RKO (cell line): ENCODE measurements at regions not wholly inside any gene's neighbourhood (a gene's known extent, or its start where the extent isn't known, plus 50 kb on each side); places are given as distances from the start of the nearest gene placed in this dataset.
A peak's percentile ranks its signal among the peaks of the same experiment; 100 is the strongest.

Experiments
- DNase-seq: peaks from one replicate; pipeline ENCODE4 v3.0.0-alpha.2; 2016; ENCODE audit warnings: low spot score

- DNase-seq = no peak
Measured at GRCh38 chr4:79082997-79083396, 143.8 kb upstream of the PAQR3 start.

GRCh38 chr4:79081973-79082372 is 142.7 kb upstream of the PAQR3 start:
- DNase-seq = no peak

DNA sequence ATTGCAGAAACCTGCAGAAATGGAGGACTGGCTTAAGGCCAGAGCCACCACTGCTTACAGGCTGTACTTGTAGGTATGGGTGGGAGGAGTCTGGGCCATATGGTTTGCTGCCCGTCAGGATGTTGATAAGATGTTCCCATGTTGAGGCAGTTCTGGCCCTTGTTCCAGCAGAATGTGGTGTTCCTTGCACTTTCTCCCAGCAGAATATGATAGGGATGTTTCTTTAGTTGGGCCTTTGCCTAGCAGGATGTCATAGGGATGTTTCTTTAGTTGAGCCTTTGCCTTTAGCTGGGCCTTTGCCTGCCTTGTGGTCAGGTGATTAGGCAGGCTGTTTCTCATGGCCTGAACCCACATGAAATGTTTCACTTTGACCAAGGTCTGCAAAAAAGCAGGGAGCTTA is 139.1 kb upstream of the PAQR3 start:
- DNase-seq = no peak

- DNase-seq = no peak
Measured at GRCh38 chr4:79074040-79074439, 134.8 kb upstream of the PAQR3 start.

- no peak for DNase-seq
Measured at GRCh38 chr4:79073471-79073870, 134.2 kb upstream of the PAQR3 start.

GRCh38 chr4:79065262-79065661 is 126.0 kb upstream of the PAQR3 start:
- no peak for DNase-seq

DNA sequence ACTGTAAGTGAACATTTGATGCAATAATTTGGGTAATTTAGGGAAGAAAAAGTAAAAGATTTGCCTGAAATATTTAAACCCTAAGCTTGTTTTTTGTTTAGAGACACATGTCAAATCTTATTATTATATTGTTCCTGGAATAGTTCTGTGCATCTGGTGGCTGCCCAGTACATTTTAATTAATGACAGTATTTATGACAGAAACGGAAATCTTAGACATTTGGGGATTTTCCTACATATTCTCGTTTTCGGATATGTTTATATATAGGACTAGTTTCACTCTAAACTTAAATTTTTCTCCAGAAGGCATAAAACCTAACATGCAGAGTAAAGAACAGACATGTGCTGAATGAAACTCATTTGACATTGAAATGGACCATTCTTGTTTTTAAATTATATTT is 125.6 kb upstream of the PAQR3 start:
- no peak for DNase-seq

DNA sequence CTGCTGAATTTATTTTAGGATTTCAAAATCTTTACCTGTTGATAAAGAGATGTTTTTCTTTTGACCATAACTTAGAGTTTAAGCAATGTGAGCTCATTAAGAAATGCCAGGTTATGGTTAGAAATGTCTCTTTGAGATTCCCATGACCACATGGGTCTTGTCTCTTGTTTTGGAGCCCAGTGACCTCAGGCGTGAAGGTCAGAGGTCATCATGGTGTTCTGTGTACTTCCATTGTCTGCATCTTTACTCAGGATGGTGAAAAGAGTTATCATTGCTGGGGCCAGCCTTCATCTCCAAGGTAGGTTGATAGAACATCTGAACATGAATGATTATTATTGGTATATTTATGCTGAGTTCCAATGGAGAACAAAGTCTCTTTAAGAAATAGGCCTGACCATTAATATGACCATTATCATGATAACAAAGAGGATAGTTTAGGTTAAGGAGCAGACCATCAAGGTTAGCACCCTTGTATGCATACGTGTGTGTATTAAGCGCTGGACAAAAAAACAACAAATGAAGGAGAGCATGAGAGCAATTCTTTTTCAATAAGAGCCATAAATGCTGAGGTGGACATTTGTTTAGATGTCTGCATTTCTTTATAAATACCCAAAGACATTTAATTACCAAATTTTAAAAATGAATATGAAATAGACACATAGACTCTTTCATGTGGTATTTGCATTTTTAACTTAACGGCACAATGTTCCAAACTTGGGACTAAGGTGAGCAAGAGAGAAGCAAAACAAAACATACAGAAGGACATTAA is 120.6 kb upstream of the PAQR3 start:
- no peak for DNase-seq

DNA sequence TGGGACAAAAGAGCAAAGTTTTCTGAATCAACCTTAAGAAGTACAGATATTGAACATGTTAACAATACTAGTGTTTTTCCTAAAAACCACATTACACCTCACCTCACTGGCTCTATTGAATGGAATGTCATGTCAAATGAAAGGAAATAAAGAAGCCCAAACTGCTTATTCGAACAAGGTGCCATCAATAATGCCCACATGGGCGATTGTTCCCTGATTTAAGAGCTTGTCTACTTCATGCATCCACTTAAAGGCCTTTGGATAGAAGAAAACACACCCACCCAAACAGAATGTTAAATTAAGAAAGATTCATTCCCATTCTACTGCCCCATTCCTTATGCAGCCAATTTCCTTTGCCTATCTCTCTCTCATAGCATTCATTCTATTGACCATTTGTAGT is 118.5 kb upstream of the PAQR3 start:
- no peak for DNase-seq

GRCh38 chr4:79053754-79054153 is 114.5 kb upstream of the PAQR3 start:
- no peak for DNase-seq

DNA sequence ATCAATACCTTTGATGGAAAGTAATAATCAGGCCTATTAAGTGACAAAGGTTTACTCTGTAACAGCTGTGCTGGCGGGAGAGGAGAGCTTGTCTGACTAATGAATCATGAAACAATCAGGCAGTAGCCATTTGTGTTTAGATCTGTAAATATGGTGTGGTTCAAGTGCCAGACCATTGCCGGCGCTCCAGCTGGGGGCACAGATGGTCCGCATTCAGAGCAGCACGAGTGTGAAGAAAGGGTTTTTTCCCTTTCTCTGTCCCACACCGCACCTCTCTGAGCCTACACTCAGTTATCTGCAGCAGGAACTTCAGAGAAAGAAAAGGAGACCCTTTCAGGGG is 111.3 kb upstream of the PAQR3 start:
- DNase-seq = no peak

DNA sequence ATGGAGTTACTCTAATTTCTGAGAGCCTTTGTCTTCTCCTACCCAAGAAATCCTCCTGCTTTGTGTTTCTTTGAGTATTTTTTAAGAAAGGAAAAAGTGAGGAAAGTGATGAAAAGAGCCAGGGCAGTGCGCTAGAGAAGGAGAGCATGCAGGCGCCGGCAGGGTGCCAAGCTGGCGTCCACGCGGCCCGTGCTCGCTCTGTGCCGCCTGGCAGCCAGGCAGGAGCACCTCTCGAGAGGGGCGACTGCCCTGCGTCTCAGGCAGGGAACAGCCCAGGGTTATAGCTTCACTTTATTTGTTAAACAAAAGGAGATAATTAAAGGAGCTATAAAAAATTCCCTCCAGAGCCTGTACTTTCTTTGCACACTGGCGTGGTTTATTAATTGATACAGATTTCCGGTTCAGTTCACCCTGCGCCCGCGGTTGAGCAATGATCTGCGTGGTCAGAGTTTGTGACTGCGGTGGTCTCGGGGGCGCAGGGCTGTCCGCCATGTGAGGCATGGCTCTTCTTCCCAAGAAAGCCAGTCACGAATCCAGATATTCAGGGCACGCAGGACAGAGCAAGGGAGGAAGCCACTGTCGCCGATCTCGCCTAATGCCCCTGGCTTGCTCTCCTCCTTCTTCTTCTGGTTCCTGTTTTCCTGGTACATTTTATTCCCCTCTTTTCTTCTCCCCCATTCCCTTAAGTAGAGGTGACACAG is 110.8 kb upstream of the PAQR3 start:
- no peak for DNase-seq

DNA sequence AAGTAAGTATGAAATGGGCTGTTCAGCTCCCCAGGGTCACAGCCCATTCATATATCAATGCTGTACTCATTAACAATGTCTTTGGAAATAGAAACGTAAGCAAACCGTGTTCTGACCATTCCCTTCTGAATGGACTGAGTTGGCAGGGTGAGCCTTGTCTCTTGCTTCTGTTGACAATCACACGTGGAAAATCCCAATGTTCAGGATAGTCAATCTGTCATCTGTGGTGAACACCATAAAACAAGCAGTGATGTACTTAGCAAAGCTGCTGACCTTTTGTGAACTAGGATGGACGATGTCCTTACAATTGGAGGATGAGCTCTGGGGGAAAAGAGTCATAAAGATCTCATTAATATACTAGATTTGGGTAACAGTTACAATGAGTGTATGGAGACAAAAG is 109.6 kb upstream of the PAQR3 start:
- no peak for DNase-seq

GRCh38 chr4:79047316-79047715 is 108.1 kb upstream of the PAQR3 start:
- no peak for DNase-seq

- no peak for DNase-seq
Measured at GRCh38 chr4:79046016-79046592, 106.9 kb upstream of the PAQR3 start.

DNA sequence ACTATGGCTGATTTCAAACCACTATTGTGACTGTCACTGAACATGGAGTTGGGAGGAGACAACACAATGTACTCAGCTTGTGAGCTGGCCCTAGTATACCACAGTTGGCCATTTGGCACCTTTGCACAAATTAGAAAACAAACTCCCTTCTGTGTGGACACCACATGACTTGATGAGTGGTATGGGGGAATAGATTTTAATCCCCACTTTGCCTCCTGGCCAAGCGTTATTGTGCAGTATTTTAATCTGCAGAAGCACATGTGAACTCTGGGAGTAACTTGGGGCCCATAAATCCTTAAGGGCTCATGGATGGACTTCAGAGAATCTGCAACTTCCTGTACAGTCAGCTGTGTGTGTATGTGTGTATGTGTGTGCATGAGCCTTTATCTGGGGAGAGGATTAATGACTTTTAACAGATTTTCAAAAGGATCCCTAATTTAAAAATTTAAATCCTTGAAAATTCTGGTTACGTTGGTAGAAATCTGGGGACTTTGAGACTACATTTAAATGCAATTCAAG is 105.0 kb upstream of the PAQR3 start:
- no peak for DNase-seq

DNA sequence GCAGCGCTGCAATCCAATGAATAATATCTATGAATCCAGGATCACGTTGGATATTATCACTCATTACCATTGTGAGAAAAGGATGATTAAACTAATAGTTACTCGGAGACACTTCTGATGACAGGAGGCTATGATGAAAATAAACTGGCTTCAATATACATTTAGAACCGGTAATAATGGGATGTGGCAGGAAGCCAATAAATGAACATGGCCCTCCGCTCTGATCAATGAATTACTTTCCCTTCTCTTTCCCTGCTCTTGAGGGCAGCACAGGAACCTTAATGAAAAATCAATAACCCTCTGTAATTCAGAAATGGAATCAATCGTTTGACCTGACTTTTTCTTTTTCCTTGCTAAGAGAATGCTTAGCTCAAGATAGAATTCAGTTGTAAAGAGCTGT is 103.9 kb upstream of the PAQR3 start:
- no peak for DNase-seq

- DNase-seq = peak; percentile 58
Measured at GRCh38 chr4:79042079-79042674, 102.9 kb upstream of the PAQR3 start.

DNA sequence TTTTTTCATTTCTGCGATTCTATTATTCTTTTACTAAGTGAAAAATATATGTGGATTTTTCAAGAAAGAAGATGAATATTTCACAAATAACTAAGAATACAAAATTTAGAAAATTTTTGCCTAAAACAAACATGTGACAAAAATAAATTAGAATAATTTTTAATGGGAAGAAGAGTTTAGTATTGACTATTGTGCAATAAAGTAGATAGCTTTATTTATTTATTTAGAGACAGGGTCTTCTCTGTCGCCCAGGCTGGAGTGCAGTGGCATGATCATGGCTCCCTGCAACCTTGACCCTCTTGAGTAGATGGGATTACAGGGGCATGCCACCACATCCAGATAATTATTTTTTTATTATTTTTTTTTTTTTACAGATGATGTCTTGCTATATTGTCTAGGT is 95.3 kb upstream of the PAQR3 start:
- DNase-seq = no peak

DNA sequence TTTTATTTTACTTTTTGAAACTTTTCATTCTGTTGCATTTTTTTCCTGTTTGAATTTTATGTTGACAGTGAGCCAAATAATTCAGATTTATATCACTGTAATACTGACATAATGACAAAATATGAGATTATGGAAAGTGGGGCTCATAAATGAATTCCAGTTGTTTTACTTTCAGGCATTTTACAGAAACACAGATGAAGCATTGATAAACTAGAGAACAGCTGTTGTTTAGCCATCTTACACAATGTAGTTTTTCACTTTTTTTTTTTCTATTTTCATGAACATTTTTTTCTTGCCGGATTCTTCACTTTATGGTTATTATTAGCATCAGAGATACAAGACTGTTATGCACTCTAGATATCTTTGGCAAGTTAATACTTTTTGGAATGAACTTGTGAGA is 91.7 kb upstream of the PAQR3 start:
- no peak for DNase-seq

DNA sequence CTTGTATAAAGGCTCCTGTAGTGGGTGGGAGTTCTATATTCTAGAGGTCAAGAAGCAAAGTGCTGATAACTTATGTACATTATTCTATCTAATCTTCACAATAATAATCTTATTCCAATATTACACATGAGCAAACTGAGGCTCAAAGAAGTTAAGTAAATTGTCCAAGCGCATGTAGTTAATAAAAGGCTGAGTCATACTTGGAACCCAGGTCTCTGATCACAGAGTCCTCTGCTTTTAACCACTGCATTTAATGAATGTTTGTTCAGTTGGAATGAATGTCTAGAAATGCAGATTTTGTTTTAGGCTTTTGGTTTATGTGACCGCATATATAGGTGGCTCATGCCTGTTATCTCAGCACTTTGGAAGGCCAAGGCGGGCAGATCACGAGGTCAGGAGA is 88.4 kb upstream of the PAQR3 start:
- no peak for DNase-seq

DNA sequence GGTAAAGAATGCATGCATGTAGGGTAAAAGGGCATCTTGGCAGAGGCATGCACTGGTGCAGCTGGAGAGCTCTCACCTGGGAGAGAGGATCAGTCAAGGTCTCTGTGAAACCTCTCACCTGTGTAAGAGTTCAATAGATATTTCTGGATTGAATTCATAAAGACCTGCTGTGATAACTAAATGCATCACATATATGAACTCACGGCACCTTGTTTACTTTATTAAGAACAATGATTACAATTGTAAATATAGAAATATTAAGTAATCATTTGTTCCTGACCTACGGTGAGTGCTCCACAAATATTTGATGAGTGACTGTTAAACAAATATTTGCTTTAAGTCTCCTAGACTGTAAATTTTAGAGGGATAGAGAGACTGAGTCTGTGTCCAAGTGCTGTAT is 85.9 kb upstream of the PAQR3 start:
- DNase-seq = no peak
